AG09319 (cell line): ENCODE measurements at regions not wholly inside any gene's neighbourhood (a gene's known extent, or its start where the extent isn't known, plus 50 kb on each side); places are given as distances from the start of the nearest gene placed in this dataset.

Experiments used
- DNase-seq: peaks from one replicate; pipeline ENCODE4 v3.0.0-alpha.2; 2010; ENCODE audit warnings: low read depth; ENCODE audit errors: extremely low read depth
- TF ChIP-seq, protein P1 (sequence below): IDR thresholded peaks from 2 replicates; pipeline ENCODE4 v1.5.1; 2011; ENCODE audit warnings: low read depth, mild to moderate bottlenecking, inconsistent platforms, low read length, moderate library complexity

DNA sequence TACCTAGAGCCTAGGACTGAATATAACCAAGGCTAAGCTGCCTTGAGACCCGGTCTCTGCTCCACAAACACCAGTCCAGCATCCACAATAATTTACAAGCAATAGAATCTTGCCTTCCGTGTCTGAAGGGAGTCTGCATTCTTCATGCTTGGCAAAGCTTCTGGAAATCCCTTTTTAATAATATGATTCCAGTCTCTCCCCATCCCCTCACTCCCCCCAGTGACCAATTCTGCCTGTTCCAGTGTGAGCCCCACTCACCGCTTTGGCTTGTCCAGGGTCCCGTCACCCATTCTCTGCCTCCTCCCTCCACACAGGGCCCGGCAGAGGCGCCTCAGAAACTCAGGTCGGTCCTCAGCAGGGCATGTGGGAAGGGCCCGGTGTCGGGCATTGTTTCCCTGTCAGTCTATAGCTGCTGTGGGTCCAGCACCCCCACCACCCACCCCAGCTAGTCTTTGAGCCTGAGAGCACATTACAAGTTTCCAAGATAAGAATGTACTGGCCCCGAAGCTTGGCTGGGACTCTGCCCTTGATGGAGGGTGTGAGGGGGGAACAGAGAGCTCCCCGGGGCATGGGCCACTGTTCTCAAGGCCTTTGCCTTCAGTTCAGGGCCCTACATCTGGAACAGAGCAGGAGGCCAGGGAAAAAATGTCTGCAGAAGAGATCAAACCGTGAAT, 129.7 kb upstream of the MYCN start:
- DNase-seq = no peak
- TF ChIP-seq, protein P1, sequence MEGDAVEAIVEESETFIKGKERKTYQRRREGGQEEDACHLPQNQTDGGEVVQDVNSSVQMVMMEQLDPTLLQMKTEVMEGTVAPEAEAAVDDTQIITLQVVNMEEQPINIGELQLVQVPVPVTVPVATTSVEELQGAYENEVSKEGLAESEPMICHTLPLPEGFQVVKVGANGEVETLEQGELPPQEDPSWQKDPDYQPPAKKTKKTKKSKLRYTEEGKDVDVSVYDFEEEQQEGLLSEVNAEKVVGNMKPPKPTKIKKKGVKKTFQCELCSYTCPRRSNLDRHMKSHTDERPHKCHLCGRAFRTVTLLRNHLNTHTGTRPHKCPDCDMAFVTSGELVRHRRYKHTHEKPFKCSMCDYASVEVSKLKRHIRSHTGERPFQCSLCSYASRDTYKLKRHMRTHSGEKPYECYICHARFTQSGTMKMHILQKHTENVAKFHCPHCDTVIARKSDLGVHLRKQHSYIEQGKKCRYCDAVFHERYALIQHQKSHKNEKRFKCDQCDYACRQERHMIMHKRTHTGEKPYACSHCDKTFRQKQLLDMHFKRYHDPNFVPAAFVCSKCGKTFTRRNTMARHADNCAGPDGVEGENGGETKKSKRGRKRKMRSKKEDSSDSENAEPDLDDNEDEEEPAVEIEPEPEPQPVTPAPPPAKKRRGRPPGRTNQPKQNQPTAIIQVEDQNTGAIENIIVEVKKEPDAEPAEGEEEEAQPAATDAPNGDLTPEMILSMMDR = no peak

DNA sequence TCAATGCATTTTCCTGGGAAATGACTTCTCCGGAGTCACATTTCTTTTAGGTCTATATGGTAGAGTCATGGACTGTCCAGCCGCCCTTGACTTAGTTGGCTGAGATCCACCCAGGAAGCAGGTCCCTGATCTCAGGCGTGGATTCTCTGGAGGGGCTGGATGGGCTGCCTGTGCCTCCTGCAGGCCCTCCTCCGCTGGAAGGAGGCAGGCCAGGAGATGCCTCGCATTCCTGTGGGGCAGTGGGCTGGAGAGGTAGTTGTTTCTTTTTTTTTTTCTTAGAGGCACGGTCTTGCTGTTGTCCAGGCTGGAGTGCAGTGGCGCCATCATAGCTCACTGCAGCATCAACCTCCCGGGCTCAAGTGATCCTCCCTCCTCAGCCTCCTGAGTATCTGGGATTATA, 129.0 kb upstream of the MYCN start:
- TF ChIP-seq, protein P1 = no peak
- DNase-seq = no peak

DNA sequence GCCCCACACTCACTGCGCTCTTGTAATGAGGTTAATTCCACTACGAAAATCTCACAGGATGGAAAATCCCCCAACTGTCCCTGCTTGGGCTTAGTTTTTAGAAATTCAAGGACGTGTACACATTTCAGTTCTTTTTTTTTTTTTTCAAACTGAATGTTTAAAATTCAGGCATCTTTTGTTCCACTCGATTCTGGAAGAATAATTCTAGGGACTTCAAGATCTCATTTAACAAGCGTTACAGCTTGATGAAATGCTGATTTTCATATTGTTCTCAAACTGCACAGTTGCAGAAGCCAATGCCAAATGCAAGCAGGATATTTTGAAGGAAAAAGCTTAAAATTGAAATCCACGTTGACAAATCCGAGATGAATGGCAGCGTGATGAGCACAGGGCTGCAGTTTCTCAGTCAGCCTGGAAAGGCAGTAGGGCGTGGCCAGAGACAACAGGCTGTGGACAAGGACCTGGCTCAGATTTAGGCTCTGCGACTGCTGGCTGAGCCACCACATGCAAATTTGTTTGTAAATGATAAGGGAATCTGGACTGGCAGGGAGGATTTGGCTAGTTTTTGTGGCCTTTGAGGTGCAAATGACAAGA, 128.1 kb upstream of the MYCN start:
- no peak for DNase-seq
- TF ChIP-seq, protein P1 = no peak

DNA sequence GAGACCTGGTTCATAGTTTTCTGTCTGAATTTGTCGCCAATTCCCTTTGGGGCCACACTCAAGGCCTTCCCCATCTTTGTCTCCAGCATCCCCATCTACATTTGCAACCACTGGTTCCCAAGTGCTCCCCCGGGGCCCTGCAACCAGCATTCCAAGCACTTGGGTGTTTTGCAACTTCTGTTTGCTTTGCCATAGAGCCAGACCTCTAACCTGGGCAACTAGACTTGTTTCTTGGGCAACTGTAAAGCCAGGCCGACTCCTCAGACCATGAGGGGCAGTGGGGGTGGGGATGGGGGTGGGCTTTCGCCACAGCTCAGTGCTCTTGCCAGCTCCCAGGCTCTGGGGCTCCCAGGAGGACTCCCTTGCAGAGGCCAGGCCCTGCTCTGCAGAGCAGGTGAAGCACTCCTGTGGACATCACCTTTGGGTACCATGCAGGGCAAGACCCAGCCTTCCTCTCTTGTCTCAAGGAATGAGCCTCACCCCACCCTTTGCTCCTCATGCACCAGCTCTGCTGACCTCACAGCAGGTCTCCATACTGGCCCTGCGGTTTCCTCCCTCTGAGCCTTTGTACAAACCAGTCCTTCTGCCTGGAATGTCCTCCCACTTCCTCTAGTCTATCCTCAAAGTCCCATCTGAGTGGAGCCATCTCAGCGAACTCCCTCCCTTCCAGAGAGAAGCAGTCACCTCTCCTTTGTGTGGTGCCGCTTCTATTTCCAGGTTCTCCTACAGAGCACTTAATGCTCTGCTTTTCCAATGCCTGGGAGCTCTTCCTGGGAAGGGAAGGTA, 126.7 kb upstream of the MYCN start:
- no peak for DNase-seq

DNA sequence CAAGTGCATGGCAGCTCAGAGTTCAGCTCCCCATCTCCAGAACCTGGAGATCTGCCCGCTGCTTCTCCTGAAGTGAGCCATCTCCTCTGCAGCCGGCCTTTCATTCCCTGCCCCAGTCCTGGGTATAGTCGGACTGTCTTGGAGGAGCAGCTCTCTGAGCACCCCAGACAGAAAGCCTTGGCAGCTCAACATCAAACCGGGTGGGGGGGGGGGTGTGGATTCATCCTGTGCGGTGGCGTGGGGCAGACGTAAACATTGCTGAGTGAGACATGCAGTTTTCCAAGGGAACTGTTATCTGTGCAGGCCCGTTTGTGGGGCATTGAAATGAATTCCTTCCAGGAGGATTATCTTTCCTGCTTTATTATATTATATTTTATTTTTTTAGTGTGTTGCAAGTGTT, 125.9 kb upstream of the MYCN start:
- TF ChIP-seq, protein P1 = no peak
- DNase-seq = no peak

More for the DNA sequence above, 126.7 kb upstream of the MYCN start:
- TF ChIP-seq, protein P1 = no peak

DNA sequence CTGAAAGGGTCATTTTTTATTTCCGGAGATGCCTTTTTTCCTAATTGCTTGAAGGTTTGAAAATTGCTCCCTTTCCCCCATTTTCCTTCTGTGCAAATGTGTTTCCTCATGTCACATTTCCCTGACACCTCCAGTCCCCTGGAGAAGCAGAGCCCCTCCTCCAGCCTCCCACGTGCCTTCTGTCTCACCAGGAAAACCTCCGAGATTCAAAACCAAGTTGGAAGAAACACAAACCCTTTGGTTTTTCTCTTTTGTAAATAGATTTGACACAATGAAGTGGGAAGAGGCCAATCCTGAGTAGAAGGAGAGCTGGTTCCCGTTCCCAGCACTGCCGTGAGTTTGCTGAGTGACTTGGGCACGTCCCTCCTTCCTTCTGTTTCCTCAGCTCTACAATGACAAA, 125.4 kb upstream of the MYCN start:
- TF ChIP-seq, protein P1 = no peak
- no peak for DNase-seq

DNA sequence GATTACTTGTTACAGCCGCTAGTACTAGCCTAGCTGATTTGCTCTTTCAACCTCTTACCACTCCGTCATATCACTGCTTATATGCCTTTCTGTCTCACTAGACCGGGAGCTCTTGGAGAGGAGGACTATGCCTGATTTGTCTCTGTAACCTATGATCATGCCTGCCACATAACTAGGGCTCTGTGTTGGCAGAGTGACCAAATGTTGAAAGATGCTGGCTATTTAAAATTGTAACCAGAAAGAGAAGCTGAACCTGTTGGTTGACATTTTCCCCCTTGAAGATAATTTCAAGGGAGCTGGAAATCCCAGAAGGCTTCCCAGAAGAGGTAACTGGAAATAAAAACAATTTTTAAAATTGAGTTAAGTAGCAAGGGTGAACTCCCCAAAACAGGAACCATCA, 124.1 kb upstream of the MYCN start:
- DNase-seq = no peak
- TF ChIP-seq, protein P1 = no peak
